ENCODE measurements at regions not wholly inside any gene's neighbourhood (a gene's known extent, or its start where the extent isn't known, plus 50 kb on each side); places are given as distances from the start of the nearest gene placed in this dataset.

GRCh38 chr5:57402761-57403160 is 79.8 kb downstream of the ACTBL2 start:
- TF ChIP-seq GATA2 (IDR thresholded peaks at IDR 0.05; ENCODE audit: low read depth, low read length) (no peak), GATA3 (IDR thresholded peaks at IDR 0.05; ENCODE audit: low read depth, low read length) (no peak)

Data from SH-SY5Y (cell line).